ENCODE measurements at regions not wholly inside any gene's neighbourhood (a gene's known extent, or its start where the extent isn't known, plus 50 kb on each side); places are given as distances from the start of the nearest gene placed in this dataset.

DNA sequence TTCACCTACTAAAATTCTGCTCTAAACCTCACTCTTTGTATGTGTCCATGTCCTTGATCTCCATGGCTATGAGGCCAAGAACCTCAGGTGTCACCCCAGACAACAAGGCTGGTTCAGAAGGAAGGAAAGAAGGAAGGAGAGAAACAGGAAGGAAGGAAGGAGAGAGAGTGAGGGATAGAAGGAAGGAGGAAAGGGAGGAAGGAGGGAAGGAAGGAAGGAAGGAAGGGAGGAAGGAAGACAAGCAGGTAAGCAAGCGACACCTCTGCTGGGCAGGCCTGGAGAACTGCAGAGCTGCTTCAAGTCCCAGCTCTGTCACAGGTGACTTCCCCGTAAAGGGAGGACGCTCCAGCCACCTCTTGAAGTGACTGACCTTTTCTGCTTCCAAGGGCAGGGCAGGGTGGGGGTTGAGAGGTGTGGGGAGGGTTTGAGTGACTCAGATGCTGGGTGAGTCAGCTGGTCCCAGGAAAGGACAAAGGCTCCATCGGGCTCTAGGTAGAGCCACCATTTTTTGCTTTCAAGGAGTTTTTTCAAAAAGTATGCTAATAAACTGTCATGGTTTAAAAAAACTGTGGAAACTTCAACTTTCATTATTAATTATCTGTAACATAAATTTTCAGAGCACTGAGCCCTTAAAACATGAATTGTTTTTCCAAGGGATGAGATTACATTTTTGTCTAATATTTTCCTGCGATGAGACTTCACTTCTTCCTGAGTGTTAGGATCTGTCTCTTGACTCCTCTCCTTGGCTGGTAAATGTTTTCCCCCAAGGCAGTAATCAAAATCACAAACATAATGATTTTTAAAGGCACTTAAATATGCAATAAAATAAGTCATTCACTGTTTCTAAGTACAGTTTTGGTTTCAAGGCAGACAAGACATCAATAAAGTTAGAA lies 90.1 kb upstream of the L3MBTL4 start:
- H3K18ac ChIP-seq (ENCODE audit: low read depth in 1 of 2, low read length in 2 of 2) = no peak overlapping the region
- H2BK15ac ChIP-seq (ENCODE audit: low read depth, poor library complexity, severe bottlenecking) = no peak overlapping the region
- no peaks in the 10 kb centered on the region for H3K4me1 ChIP-seq (ENCODE audit: control insufficient read depth, insufficient read depth, low read depth, low read length)
- H3K4ac ChIP-seq (ENCODE audit: low read depth in 1 of 2, low read length in 2 of 2) = no peak overlapping the region
- H3K36me3 ChIP-seq (ENCODE audit: control insufficient read depth in 1 of 2, insufficient read depth in 2 of 2, low read depth in 1 of 2, low read length in 2 of 2) = no peaks in the 10 kb centered on the region
- H3K9ac ChIP-seq (ENCODE audit: low read length) = no peak overlapping the region
- no peak overlapping the region for H3K23ac ChIP-seq (ENCODE audit: low read length in 2 of 2)
- H2BK12ac ChIP-seq (ENCODE audit: low read length in 2 of 2) = no peak overlapping the region
- H3K27me3 ChIP-seq (ENCODE audit: control insufficient read depth in 1 of 2, insufficient read depth in 1 of 2, low read length in 2 of 2) = peaks cover 6 to 27% of the 10 kb centered on the region in 2 experiments
- H3K4me2 ChIP-seq (ENCODE audit: low read length, poor library complexity, severe bottlenecking) = no peak overlapping the region
- no peak overlapping the region for H3K27ac ChIP-seq (ENCODE audit: low read length, poor library complexity, severe bottlenecking)
- H3K9me3 ChIP-seq (ENCODE audit: control insufficient read depth, low read length) = no peaks in the 10 kb centered on the region
- H2AFZ ChIP-seq (ENCODE audit: low read depth, low read length) = no peak overlapping the region
- H4K8ac ChIP-seq (ENCODE audit: low read length) = no peak overlapping the region
- 83% methylated on average over 4 of the region's 5 CpGs for WGBS
- no peak for DNase-seq
- no peak overlapping the region for H3K4me3 ChIP-seq (ENCODE audit: insufficient read depth in 1 of 2, low read depth in 1 of 2, low read length in 2 of 2)
- H4K91ac ChIP-seq (ENCODE audit: low read length) = no peak overlapping the region
- H2BK5ac ChIP-seq (ENCODE audit: low read depth, low read length, poor library complexity, severe bottlenecking) = no peak overlapping the region
- H2BK120ac ChIP-seq (ENCODE audit: low read depth, low read length) = no peak overlapping the region
- no peak overlapping the region for H3K14ac ChIP-seq (ENCODE audit: low read length in 2 of 2)
- H3K79me1 ChIP-seq (replicated peaks; ENCODE audit: low read length, poor library complexity, severe bottlenecking) = no peaks in the 10 kb centered on the region
- H2AK5ac ChIP-seq (ENCODE audit: low read length, severe bottlenecking) = no peak overlapping the region

DNA sequence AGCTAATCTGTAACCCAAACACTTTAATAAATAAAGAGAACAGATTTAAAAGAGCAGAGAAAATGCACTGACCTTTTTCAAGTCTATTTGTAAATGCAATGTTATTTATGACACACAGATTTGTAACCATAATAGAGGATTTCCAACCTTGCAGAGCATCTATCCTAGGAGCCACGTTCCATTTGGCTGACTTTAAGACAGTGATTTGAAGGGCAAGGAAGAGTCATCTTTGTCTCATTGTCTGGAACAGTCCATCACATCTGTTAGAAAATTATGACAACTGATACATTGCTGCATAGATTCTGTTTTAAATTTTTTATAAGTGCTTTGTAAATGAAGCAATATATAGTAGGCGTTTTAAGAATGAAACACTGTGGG lies 90.8 kb upstream of the L3MBTL4 start:
- H2AFZ ChIP-seq (ENCODE audit: low read depth, low read length) = no peak overlapping the region
- H3K4me3 ChIP-seq (ENCODE audit: insufficient read depth in 1 of 2, low read depth in 1 of 2, low read length in 2 of 2) = no peak overlapping the region
- H3K14ac ChIP-seq (ENCODE audit: low read length in 2 of 2) = no peak overlapping the region
- peaks cover 6 to 27% of the 10 kb centered on the region in 2 experiments for H3K27me3 ChIP-seq (ENCODE audit: control insufficient read depth in 1 of 2, insufficient read depth in 1 of 2, low read length in 2 of 2)
- H3K27ac ChIP-seq (ENCODE audit: low read length, poor library complexity, severe bottlenecking) = no peak overlapping the region
- no peaks in the 10 kb centered on the region for H3K9me3 ChIP-seq (ENCODE audit: control insufficient read depth, low read length)
- DNase-seq = peak; percentile 12
- H3K9ac ChIP-seq (ENCODE audit: low read length) = no peak overlapping the region
- H3K4me1 ChIP-seq (ENCODE audit: control insufficient read depth, insufficient read depth, low read depth, low read length) = no peaks in the 10 kb centered on the region
- no peak overlapping the region for H3K4ac ChIP-seq (ENCODE audit: low read depth in 1 of 2, low read length in 2 of 2)
- H3K4me2 ChIP-seq (ENCODE audit: low read length, poor library complexity, severe bottlenecking) = no peak overlapping the region
- H3K36me3 ChIP-seq (ENCODE audit: control insufficient read depth in 1 of 2, insufficient read depth in 2 of 2, low read depth in 1 of 2, low read length in 2 of 2) = no peaks in the 10 kb centered on the region
- no peak overlapping the region for H3K23ac ChIP-seq (ENCODE audit: low read length in 2 of 2)
- no peak overlapping the region for H3K18ac ChIP-seq (ENCODE audit: low read depth in 1 of 2, low read length in 2 of 2)
- H2AK5ac ChIP-seq (ENCODE audit: low read length, severe bottlenecking) = no peak overlapping the region
- no peak overlapping the region for H2BK12ac ChIP-seq (ENCODE audit: low read length in 2 of 2)
- no peak overlapping the region for H2BK120ac ChIP-seq (ENCODE audit: low read depth, low read length)
- no peak overlapping the region for H2BK5ac ChIP-seq (ENCODE audit: low read depth, low read length, poor library complexity, severe bottlenecking)
- no peak overlapping the region for H4K8ac ChIP-seq (ENCODE audit: low read length)
- no peak overlapping the region for H2BK15ac ChIP-seq (ENCODE audit: low read depth, poor library complexity, severe bottlenecking)
- H4K91ac ChIP-seq (ENCODE audit: low read length) = no peak overlapping the region
- H3K79me1 ChIP-seq (replicated peaks; ENCODE audit: low read length, poor library complexity, severe bottlenecking) = no peaks in the 10 kb centered on the region
- 86% methylated on average over 1 of the region's 2 CpGs for WGBS

DNA sequence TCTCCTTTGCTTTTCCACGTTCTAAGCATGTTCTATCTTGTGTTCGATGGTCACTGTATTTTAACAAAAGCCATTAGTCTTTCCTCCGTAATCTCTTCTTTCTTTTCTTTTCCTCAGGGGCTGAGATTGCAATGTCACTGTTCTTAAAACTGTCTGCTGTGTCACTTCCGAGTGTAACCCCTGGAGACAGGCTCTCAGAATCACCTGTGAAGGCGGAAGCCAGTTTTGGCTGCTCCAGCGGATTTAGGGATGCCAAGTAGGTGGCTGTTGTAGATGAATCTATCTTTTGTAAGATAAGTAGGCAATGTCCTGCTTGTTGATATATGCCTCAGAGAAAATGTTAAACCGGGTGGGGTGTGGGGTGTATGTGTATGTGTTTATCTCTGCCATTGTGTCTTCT lies 94.7 kb upstream of the L3MBTL4 start:
- Histone ChIP-seq H2BK5ac (ENCODE audit: low read depth, low read length, poor library complexity, severe bottlenecking) (no peak overlapping the region), H3K14ac (ENCODE audit: low read length in 2 of 2) (no peak overlapping the region), H2AK5ac (ENCODE audit: low read length, severe bottlenecking) (no peak overlapping the region), H4K8ac (ENCODE audit: low read length) (no peak overlapping the region), H3K36me3 (ENCODE audit: control insufficient read depth in 1 of 2, insufficient read depth in 2 of 2, low read depth in 1 of 2, low read length in 2 of 2) (no peaks in the 10 kb centered on the region), H3K27me3 (ENCODE audit: control insufficient read depth in 1 of 2, insufficient read depth in 1 of 2, low read length in 2 of 2) (peaks cover 6 to 34% of the 10 kb centered on the region in 2 experiments), H3K79me1 (replicated peaks; ENCODE audit: low read length, poor library complexity, severe bottlenecking) (no peaks in the 10 kb centered on the region), H3K4me3 (ENCODE audit: insufficient read depth in 1 of 2, low read depth in 1 of 2, low read length in 2 of 2) (no peak overlapping the region), H3K18ac (ENCODE audit: low read depth in 1 of 2, low read length in 2 of 2) (no peak overlapping the region), H3K4me1 (ENCODE audit: control insufficient read depth, insufficient read depth, low read depth, low read length) (no peaks in the 10 kb centered on the region), H3K27ac (ENCODE audit: low read length, poor library complexity, severe bottlenecking) (no peak overlapping the region), H3K9me3 (ENCODE audit: control insufficient read depth, low read length) (no peaks in the 10 kb centered on the region), H3K4ac (ENCODE audit: low read depth in 1 of 2, low read length in 2 of 2) (no peak overlapping the region), H3K9ac (ENCODE audit: low read length) (no peak overlapping the region), H4K91ac (ENCODE audit: low read length) (no peak overlapping the region), H3K4me2 (ENCODE audit: low read length, poor library complexity, severe bottlenecking) (no peak overlapping the region), H3K23ac (ENCODE audit: low read length in 2 of 2) (no peak overlapping the region), H2BK12ac (ENCODE audit: low read length in 2 of 2) (no peak overlapping the region), H2BK120ac (ENCODE audit: low read depth, low read length) (no peak overlapping the region), H2BK15ac (ENCODE audit: low read depth, poor library complexity, severe bottlenecking) (no peak overlapping the region), H2AFZ (ENCODE audit: low read depth, low read length) (no peak overlapping the region)
- WGBS = 65% methylated on average over 6 of the region's 7 CpGs
- no peak for DNase-seq

DNA sequence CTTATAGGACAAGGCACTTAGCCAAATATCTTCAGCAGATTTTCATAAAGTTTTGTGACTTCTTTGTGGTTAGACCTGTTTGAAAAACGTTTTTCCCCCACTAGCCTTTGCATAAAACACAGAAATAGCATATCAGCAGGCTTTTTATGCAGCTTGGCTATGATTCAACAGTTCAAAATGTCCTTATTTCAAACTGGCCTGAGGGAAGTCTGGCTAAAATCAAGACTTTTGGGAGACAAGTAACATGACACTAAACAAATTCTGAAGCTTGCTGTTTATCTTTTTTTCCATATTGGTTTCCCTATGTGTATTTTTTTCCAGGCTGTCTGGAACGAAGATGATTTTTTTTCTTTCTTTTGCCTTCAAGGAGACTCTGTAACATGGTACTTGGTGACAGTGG lies 95.1 kb upstream of the L3MBTL4 start:
- Histone ChIP-seq H3K36me3 (ENCODE audit: control insufficient read depth in 1 of 2, insufficient read depth in 2 of 2, low read depth in 1 of 2, low read length in 2 of 2) (no peaks in the 10 kb centered on the region), H3K4ac (ENCODE audit: low read depth in 1 of 2, low read length in 2 of 2) (no peak overlapping the region), H3K4me3 (ENCODE audit: insufficient read depth in 1 of 2, low read depth in 1 of 2, low read length in 2 of 2) (no peak overlapping the region), H2AFZ (ENCODE audit: low read depth, low read length) (no peak overlapping the region), H3K27ac (ENCODE audit: low read length, poor library complexity, severe bottlenecking) (no peak overlapping the region), H2BK15ac (ENCODE audit: low read depth, poor library complexity, severe bottlenecking) (no peak overlapping the region), H3K27me3 (ENCODE audit: control insufficient read depth in 1 of 2, insufficient read depth in 1 of 2, low read length in 2 of 2) (peaks cover 6 to 30% of the 10 kb centered on the region in 2 experiments), H3K18ac (ENCODE audit: low read depth in 1 of 2, low read length in 2 of 2) (no peak overlapping the region), H3K23ac (ENCODE audit: low read length in 2 of 2) (no peak overlapping the region), H2BK12ac (ENCODE audit: low read length in 2 of 2) (no peak overlapping the region), H4K91ac (ENCODE audit: low read length) (no peak overlapping the region), H4K8ac (ENCODE audit: low read length) (no peak overlapping the region), H3K4me2 (ENCODE audit: low read length, poor library complexity, severe bottlenecking) (no peak overlapping the region), H2BK5ac (ENCODE audit: low read depth, low read length, poor library complexity, severe bottlenecking) (no peak overlapping the region), H2BK120ac (ENCODE audit: low read depth, low read length) (no peak overlapping the region), H2AK5ac (ENCODE audit: low read length, severe bottlenecking) (no peak overlapping the region), H3K79me1 (replicated peaks; ENCODE audit: low read length, poor library complexity, severe bottlenecking) (no peaks in the 10 kb centered on the region), H3K14ac (ENCODE audit: low read length in 2 of 2) (no peak overlapping the region), H3K9ac (ENCODE audit: low read length) (no peak overlapping the region), H3K4me1 (ENCODE audit: control insufficient read depth, insufficient read depth, low read depth, low read length) (no peaks in the 10 kb centered on the region), H3K9me3 (ENCODE audit: control insufficient read depth, low read length) (peaks cover 3% of the 10 kb centered on the region)
- peak; percentile 82 for DNase-seq
- WGBS = 8% methylated on average over 2 of the region's 2 CpGs

All from mesenchymal stem cell (in vitro differentiated cells and primary cell).